ENCODE measurements at regions not wholly inside any gene's neighbourhood (a gene's known extent, or its start where the extent isn't known, plus 50 kb on each side); places are given as distances from the start of the nearest gene placed in this dataset.

GRCh38 chr12:97024393-97024792 lies 117.3 kb downstream of the NEDD1 start:
- TF ChIP-seq CREB5 (CRISPR knock-in tag; IDR thresholded peaks at IDR 0.05; ENCODE audit: low read depth) (no peak), TSHZ2 (CRISPR knock-in tag; IDR thresholded peaks at IDR 0.05) (no peak), TCF4 (CRISPR knock-in tag; IDR thresholded peaks at IDR 0.05; ENCODE audit: borderline replicate concordance) (no peak), ISL1 (CRISPR knock-in tag; IDR thresholded peaks at IDR 0.05) (no peak), RARB (CRISPR knock-in tag; IDR thresholded peaks at IDR 0.05) (no peak), ZNF8 (CRISPR knock-in tag; IDR thresholded peaks at IDR 0.05) (no peak)
- ATAC-seq: no peak

DNA sequence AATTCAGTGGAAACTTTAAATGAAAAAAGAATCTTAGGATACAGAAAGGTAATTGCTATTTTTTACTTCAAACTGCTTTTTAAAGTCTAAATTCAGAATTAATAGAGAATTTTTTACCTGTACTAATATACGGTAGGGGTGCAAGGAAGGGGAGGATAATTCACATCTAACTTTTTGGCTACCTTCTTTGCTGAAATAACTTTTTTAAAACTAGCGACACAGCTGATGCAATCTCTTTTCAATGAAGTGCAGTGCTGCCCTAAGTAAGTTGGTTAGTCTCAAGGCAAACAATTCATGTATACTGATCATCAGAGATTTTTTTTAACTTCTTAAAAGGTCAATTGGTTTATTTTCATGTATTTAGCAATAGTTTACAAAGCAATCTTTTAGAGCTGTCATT lies 119.8 kb downstream of the NEDD1 start:
- no peak for ATAC-seq
- TF ChIP-seq, protein P1, sequence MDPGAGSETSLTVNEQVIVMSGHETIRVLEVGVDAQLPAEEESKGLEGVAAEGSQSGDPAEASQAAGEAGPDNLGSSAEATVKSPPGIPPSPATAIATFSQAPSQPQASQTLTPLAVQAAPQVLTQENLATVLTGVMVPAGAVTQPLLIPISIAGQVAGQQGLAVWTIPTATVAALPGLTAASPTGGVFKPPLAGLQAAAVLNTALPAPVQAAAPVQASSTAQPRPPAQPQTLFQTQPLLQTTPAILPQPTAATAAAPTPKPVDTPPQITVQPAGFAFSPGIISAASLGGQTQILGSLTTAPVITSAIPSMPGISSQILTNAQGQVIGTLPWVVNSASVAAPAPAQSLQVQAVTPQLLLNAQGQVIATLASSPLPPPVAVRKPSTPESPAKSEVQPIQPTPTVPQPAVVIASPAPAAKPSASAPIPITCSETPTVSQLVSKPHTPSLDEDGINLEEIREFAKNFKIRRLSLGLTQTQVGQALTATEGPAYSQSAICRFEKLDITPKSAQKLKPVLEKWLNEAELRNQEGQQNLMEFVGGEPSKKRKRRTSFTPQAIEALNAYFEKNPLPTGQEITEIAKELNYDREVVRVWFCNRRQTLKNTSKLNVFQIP (CRISPR knock-in tag; IDR thresholded peaks at IDR 0.05; ENCODE audit: borderline replicate concordance, low read depth): no peak
- TF ChIP-seq CREB5 (CRISPR knock-in tag; IDR thresholded peaks at IDR 0.05; ENCODE audit: low read depth) (no peak), ZFP3 (CRISPR knock-in tag; IDR thresholded peaks at IDR 0.05) (no peak), ZNF70 (CRISPR knock-in tag; IDR thresholded peaks at IDR 0.05) (no peak), TOX (CRISPR knock-in tag; IDR thresholded peaks at IDR 0.05; ENCODE audit: borderline replicate concordance) (no peak), ZFP30 (CRISPR knock-in tag; IDR thresholded peaks at IDR 0.05) (no peak), GLIS3 (CRISPR knock-in tag; IDR thresholded peaks at IDR 0.05) (no peak), ZC3H10 (CRISPR knock-in tag; IDR thresholded peaks at IDR 0.05) (no peak), RARB (CRISPR knock-in tag; IDR thresholded peaks at IDR 0.05) (no peak)
- TF ChIP-seq, protein P2, sequence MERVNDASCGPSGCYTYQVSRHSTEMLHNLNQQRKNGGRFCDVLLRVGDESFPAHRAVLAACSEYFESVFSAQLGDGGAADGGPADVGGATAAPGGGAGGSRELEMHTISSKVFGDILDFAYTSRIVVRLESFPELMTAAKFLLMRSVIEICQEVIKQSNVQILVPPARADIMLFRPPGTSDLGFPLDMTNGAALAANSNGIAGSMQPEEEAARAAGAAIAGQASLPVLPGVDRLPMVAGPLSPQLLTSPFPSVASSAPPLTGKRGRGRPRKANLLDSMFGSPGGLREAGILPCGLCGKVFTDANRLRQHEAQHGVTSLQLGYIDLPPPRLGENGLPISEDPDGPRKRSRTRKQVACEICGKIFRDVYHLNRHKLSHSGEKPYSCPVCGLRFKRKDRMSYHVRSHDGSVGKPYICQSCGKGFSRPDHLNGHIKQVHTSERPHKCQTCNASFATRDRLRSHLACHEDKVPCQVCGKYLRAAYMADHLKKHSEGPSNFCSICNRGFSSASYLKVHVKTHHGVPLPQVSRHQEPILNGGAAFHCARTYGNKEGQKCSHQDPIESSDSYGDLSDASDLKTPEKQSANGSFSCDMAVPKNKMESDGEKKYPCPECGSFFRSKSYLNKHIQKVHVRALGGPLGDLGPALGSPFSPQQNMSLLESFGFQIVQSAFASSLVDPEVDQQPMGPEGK (CRISPR knock-in tag; IDR thresholded peaks at IDR 0.05; ENCODE audit: borderline replicate concordance): no peak

- TF ChIP-seq ARNTL (CRISPR knock-in tag; IDR thresholded peaks at IDR 0.05; ENCODE audit: borderline replicate concordance, low read depth) (no peak), BACH2 (CRISPR knock-in tag; IDR thresholded peaks at IDR 0.05; ENCODE audit: borderline replicate concordance) (no peak), TOX (CRISPR knock-in tag; IDR thresholded peaks at IDR 0.05; ENCODE audit: borderline replicate concordance) (no peak), OSR1 (CRISPR knock-in tag; IDR thresholded peaks at IDR 0.05) (no peak), CSDC2 (CRISPR knock-in tag; IDR thresholded peaks at IDR 0.05) (no peak), RARB (CRISPR knock-in tag; IDR thresholded peaks at IDR 0.05) (no peak), ZNF8 (CRISPR knock-in tag; IDR thresholded peaks at IDR 0.05) (no peak), ESRRG (CRISPR knock-in tag; IDR thresholded peaks at IDR 0.05) (no peak), GLIS3 (CRISPR knock-in tag; IDR thresholded peaks at IDR 0.05) (no peak), TCF4 (CRISPR knock-in tag; IDR thresholded peaks at IDR 0.05; ENCODE audit: borderline replicate concordance) (no peak), ZNF70 (CRISPR knock-in tag; IDR thresholded peaks at IDR 0.05) (no peak), ZC3H10 (CRISPR knock-in tag; IDR thresholded peaks at IDR 0.05) (no peak)
- TF ChIP-seq, protein P1 (CRISPR knock-in tag; IDR thresholded peaks at IDR 0.05; ENCODE audit: borderline replicate concordance, low read depth): no peak
- TF ChIP-seq, protein P2 (CRISPR knock-in tag; IDR thresholded peaks at IDR 0.05; ENCODE audit: borderline replicate concordance): no peak
- ATAC-seq: no peak
Measured at GRCh38 chr12:97027482-97027881, 120.4 kb downstream of the NEDD1 start.

Data from SK-N-SH treated with all-trans-retinoic acid at 6 μM for 48 hours (cell line).